ENCODE measurements at regions not wholly inside any gene's neighbourhood (a gene's known extent, or its start where the extent isn't known, plus 50 kb on each side); places are given as distances from the start of the nearest gene placed in this dataset.

DNA sequence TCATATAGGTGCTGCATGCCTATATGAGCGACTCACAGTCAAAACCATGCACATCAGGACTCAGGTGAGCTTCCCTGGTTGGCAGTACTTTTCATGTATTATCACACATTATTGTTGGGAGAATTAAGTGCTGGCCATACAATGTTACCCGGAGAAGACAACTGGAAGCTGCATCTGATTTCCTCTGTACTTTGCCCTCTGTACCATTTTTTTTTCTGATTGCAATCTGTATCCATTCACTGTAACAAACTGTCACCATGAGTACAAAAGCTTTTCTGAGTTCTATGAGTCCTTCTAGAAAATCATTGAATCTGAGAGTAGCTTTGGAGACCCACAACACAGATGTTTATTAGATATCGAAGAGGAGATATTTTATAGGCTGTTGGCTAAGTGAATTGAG, 651.0 kb downstream of the NR2F1-AS1 start:
- no peak for DNase-seq (ENCODE audit: low spot score)

DNA sequence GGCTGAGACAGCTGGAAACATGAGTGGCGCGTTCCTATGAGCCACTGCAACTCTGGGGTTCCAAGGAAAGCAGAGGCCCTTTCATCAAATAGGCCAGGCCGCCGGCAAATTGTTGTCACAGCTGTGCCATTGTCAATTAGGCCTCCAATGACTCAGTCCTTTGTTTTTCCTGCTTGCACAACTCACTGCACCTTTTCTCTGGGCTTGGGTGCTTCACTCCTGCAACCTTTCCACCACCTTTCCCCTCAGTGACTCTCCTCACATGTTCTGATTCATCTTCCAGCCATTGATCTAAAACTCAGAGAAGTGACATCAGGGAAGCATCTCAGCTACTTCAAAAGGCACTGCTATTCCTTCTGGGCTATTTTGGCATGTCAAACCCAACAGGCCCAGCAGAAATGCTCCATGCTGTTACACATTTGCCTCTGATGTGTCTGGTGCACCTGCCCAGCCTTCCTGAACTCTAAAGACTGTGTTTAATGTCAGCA, 653.7 kb downstream of the NR2F1-AS1 start:
- no peak for DNase-seq (ENCODE audit: low spot score)

- DNase-seq (ENCODE audit: low spot score): no peak
Observed at GRCh38 chr5:92923885-92924284, 657.1 kb downstream of the NR2F1-AS1 start.

DNA sequence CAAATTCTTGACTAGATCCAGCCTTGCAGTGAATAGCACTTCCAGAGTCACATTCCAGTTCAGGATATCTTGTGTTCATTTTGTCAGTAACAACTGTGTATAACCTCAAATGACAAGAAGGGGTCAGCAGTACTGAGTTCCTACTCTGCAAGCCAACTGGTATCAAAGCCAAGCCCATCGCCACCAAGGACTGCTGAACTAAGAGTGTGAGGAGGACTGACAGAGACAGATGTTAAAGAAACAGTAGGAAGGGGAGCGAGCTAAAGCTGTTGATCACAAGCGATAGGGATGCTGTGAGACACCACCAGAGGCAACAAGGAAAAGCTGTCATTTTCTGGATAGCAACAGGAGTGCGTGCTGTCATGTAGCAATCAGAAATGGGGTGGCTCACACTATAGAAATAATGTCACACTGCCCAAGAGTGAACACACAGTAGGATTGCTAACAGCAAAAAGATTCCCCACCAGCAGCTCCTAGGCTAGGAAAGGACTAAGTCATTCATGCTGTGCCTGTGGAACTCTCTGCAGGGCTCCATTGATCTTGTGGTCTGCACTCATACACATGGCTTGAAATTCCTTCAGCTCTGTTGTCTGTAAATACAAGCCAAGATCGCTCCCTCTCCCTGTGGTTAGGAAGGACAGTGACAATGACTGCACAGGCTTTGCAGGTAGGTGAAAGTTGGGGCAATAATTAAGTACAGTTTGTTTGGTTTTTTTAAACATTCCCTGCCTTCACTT, 658.6 kb downstream of the NR2F1-AS1 start:
- no peak for DNase-seq (ENCODE audit: low spot score)

GRCh38 chr5:92917044-92917443, 664.0 kb downstream of the NR2F1-AS1 start:
- DNase-seq (ENCODE audit: low spot score): no peak

DNA sequence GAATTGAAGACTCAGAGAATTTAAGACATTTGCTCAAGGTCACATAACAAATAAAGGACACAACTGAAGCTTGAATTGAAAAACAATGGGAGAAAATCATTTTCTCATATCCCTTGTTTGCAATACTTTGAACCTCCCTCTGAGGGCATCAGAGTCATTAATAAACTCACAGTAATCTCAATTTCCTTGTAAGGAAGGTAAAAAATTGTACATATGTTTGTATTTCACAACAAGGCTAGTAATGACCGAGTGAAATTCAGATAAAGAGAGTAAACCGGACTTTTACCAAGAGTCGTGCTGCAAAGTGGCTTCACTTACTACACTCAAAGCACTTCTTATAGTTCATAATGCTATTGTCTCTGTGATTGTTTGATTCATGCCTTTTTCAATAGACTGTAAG, 665.0 kb downstream of the NR2F1-AS1 start:
- no peak for DNase-seq (ENCODE audit: low spot score)

- no peak for DNase-seq (ENCODE audit: low spot score)
Observed at GRCh38 chr5:92912283-92912682, 668.7 kb downstream of the NR2F1-AS1 start.

DNA sequence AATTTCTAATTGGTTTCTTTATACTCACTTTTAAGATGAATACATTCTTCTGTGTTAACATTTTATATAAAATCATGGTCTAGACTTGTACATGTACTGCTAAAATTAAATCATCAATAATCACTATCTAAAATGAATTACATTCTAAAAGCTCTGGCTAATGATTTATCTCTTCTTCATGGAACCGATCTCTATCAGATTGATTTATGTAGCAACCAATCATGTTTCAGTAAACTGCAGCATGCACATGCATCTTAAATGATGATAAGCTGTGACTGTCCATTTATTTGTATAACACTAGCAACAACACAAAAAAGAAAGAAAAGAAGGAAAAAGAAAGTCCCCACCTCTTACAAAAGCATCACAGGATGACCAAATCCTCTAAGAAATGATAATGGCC, 669.2 kb downstream of the NR2F1-AS1 start:
- DNase-seq (ENCODE audit: low spot score): no peak

GRCh38 chr5:92911293-92911692, 669.7 kb downstream of the NR2F1-AS1 start:
- no peak for DNase-seq (ENCODE audit: low spot score)

- peak; percentile 27 for DNase-seq (ENCODE audit: low spot score)
Observed at GRCh38 chr5:92909602-92909962, 671.4 kb downstream of the NR2F1-AS1 start.

DNA sequence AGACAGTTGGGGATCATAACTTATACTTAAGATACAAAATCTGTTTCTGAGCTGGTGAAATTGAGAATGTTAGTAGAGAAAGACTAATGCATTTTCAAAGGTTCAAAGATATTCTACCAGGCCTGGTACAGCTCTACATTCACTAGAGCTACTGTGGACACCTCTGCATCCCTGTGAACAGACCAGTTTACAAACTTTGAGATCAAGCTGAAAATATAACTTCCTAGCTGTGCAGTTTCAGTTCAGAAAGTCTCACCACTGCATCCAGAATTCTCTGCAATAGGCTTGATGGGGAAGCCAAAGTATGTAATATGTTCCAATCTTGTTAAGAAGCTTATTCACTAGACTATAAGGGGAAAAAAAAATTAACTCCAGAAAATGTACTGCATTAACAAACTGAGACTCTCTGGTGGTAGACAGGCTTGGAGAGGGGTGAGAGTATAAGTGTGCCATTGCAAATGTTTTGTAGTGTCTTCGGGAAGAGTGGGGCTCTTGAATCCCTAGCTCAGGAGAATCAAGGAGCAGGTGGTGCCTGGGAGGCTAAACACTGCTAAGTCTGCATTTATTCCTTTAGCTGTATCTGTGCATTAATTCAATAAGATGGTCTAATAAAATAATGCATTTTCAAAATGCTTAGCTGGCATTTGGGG, 671.9 kb downstream of the NR2F1-AS1 start:
- DNase-seq (ENCODE audit: low spot score): no peak

DNA sequence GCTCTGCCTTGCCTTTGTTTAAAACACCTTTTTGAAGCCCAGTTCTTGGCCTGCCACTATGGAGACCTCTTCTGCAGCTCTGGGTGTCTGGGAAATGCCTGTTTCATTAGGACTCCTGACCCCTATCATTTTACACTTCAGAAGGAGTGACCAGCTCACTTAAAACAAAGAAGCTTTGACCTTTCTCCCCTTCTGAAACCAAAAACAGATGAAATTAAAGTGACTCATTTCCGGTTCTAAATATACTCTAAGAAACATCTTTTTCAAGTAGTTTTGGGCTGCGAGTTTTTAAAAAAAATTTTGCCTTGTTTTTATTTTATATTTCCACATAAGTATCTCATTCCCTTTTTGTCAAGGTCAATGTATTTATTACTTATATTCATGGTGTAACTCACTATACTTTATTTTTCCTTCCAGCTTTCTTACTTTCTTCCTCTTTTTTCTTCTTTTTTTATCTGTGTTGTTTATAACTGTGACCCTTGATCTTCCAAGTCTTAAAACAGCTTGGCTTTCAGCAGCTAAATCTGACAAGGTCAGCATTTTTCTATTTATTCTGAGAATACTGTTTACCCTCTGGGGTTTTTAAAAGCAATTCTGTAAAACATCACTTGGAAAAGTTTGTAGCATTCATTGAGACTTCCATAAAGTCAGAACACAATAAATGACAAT, 672.9 kb downstream of the NR2F1-AS1 start:
- DNase-seq (ENCODE audit: low spot score): no peak

GRCh38 chr5:92906798-92907376, 674.1 kb downstream of the NR2F1-AS1 start:
- no peak for DNase-seq (ENCODE audit: low spot score)

DNA sequence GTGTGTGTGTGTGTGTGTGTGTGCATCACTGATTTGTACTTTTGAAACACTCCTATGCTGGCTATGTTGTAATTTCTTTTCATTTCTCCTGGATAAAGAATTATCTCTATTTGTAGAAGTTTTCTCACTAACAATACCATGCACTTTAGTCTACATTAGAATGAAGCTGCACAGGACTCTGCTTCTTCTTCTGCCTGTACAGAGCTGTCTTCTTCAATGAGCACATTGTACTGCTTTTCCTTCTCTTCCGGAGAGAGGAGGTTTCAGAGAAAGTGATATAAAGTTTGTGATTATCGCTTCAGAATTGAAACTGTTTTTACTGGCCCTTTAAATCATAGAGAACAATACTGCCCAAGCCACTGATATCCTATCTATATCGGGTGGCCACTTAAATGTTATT, 677.0 kb downstream of the NR2F1-AS1 start:
- no peak for DNase-seq (ENCODE audit: low spot score)

- DNase-seq (ENCODE audit: low spot score): no peak
Observed at GRCh38 chr5:92899611-92900010, 681.4 kb downstream of the NR2F1-AS1 start.

GRCh38 chr5:92896722-92897121, 684.3 kb downstream of the NR2F1-AS1 start:
- no peak for DNase-seq (ENCODE audit: low spot score)

DNA sequence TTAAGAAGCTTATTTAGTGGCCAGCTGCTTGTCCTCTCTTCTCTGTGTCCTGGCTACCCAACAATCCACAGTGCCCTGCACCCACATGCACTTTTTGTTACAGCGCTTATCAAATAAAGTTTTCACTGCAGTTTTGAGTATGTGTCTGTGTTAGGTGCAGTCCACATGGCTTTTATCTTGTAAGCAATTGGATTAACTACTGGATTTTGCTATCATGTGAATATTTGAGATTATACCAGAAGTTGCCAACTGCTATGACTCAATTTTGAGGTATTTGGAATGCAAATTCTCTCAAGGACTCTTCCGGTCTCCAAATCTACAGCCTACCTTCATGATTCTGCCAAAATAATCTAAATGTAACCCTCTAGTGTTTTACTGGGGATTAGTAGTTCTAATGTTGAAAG, 690.2 kb downstream of the NR2F1-AS1 start:
- DNase-seq (ENCODE audit: low spot score): no peak

- DNase-seq (ENCODE audit: low spot score): no peak
Observed at GRCh38 chr5:92889140-92889539, 691.9 kb downstream of the NR2F1-AS1 start.

DNA sequence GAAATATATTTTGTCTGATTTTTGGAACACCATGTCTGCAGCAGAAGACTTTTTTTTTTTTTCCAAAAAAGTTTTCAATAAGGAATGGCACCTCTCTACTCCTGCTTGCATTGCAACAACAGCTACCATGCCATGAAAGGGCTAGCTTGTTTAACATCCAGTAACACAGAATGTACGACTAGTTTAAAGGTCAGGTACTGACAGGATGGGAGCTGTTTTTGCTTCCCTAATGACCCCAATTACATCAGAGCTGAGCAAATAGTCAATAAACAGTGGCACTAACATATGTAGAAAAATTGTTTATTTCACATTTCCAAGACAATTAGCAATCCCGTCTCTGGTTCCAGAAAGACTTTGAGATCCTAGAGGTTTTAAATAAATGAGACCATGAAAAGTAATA, 693.8 kb downstream of the NR2F1-AS1 start:
- DNase-seq (ENCODE audit: low spot score): peak; percentile 66

GRCh38 chr5:92886751-92887150, 694.3 kb downstream of the NR2F1-AS1 start:
- DNase-seq (ENCODE audit: low spot score): no peak

DNA sequence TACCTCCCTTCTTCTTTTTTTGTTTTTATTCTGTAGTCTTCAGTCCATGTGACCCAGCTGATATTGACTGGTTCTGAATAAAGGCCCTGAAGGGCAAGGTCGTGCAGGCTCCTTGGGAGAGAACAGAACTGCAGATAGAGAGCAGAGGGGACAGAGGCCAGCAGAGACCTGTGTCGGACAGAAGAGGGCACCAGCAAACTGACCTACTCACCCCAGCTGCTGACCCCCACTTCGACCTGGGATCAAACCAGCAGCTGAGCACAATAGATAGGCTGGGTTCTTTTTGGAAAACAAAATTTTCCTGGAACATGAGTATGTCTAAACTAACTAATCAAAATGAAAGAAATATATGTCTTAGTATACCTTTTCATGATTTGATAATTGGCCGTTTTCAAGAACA, 695.1 kb downstream of the NR2F1-AS1 start:
- peak; percentile 49 for DNase-seq (ENCODE audit: low spot score)

DNA sequence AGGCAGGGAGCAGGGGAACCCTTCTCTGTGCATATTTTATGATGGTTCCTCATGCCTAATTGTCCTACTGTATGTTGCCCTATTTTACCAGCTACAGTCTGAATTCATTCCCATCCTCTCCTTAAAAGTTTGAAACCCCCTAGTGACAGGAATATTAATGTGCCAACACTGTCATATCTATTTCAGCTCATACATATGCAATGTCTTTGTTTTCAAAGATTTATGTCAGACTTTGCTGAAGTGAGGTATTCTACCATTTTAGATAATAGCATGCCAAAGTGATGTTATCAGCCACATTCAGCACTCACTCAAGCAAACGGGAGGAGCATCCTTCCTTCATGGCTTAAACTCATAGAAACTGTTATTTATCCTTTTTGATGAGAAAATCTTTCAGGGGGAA, 696.5 kb downstream of the NR2F1-AS1 start:
- DNase-seq (ENCODE audit: low spot score): no peak

All from HuH-7 (cell line).